HEK293T (cell line): ENCODE measurements at regions not wholly inside any gene's neighbourhood (a gene's known extent, or its start where the extent isn't known, plus 50 kb on each side); places are given as distances from the start of the nearest gene placed in this dataset.

Source experiments
- ARNT ChIP-seq: fragments of 450-650 bp; IDR thresholded peaks from 2 replicates; pipeline ENCODE4 v1.6.1; 2017; ENCODE audit warnings: mild to moderate bottlenecking
- FOXA1 ChIP-seq: fragments of 450-650 bp; IDR thresholded peaks from 2 replicates; pipeline ENCODE4 v1.6.1; 2016; ENCODE audit warnings: mild to moderate bottlenecking
- FOXM1 ChIP-seq: fragments of 450-650 bp; IDR thresholded peaks from 2 replicates; pipeline ENCODE4 v1.6.1; 2017; ENCODE audit warnings: mild to moderate bottlenecking, borderline replicate concordance
- HDGF ChIP-seq: fragments of 450-650 bp; IDR thresholded peaks from 2 replicates; pipeline ENCODE4 v1.6.1; 2017; ENCODE audit warnings: antibody characterized with exemption, borderline replicate concordance
- L3MBTL2 ChIP-seq: fragments of 450-650 bp; conservative IDR thresholded peaks from 2 replicates; pipeline ENCODE4 v1.6.1; 2016; ENCODE audit warnings: mild to moderate bottlenecking
- LEF1 ChIP-seq: fragments of 450-650 bp; IDR thresholded peaks from 2 replicates; pipeline ENCODE4 v1.6.1; 2017; ENCODE audit warnings: mild to moderate bottlenecking, borderline replicate concordance
- NFRKB ChIP-seq: fragments of 450-650 bp; IDR thresholded peaks from 2 replicates; pipeline ENCODE4 v1.6.1; 2016; ENCODE audit warnings: mild to moderate bottlenecking, moderate library complexity
- PKNOX1 ChIP-seq: fragments of 450-650 bp; IDR thresholded peaks from 2 replicates; pipeline ENCODE4 v1.6.1; 2016
- SP1 ChIP-seq: fragments of 450-650 bp; IDR thresholded peaks from 2 replicates; pipeline ENCODE4 v1.6.1; 2017
- SUZ12 ChIP-seq: fragments of 450-650 bp; IDR thresholded peaks from 2 replicates; pipeline ENCODE4 v1.6.1; 2016; ENCODE audit warnings: mild to moderate bottlenecking
- TARDBP ChIP-seq: fragments of 450-650 bp; IDR thresholded peaks from 2 replicates; pipeline ENCODE4 v1.6.1; 2016

- TF ChIP-seq HDGF: no peak
- TF ChIP-seq FOXA1: no peak
- TF ChIP-seq NFRKB: no peak
- TF ChIP-seq SUZ12: no peak
- TF ChIP-seq SP1: no peak
- TF ChIP-seq PKNOX1: no peak
- TF ChIP-seq LEF1: no peak
- no peak for TF ChIP-seq FOXM1
- no peak for TF ChIP-seq ARNT
- no peak for TF ChIP-seq L3MBTL2
- TF ChIP-seq TARDBP: no peak
Measured at GRCh38 chr13:110811771-110812120, 98.2 kb downstream of the ING1 start.
